ENCODE measurements at regions not wholly inside any gene's neighbourhood (a gene's known extent, or its start where the extent isn't known, plus 50 kb on each side); places are given as distances from the start of the nearest gene placed in this dataset.

GRCh38 chr3:102533784-102534183 is 99.0 kb downstream of the ZPLD1 start:
- ATAC-seq, result no peak
- TF ChIP-seq BACH2 (CRISPR knock-in tag; IDR thresholded peaks at IDR 0.05; ENCODE audit: borderline replicate concordance) (no peak), ZNF565 (CRISPR knock-in tag; conservative IDR thresholded peaks at IDR 0.05; ENCODE audit: low read depth) (no peak), CREB5 (CRISPR knock-in tag; IDR thresholded peaks at IDR 0.05; ENCODE audit: low read depth) (no peak), ISL1 (CRISPR knock-in tag; IDR thresholded peaks at IDR 0.05) (no peak), CSRNP3 (CRISPR knock-in tag; IDR thresholded peaks at IDR 0.05) (no peak), TCF4 (CRISPR knock-in tag; IDR thresholded peaks at IDR 0.05; ENCODE audit: borderline replicate concordance) (no peak), RARB (CRISPR knock-in tag; IDR thresholded peaks at IDR 0.05) (no peak), ARNTL (CRISPR knock-in tag; IDR thresholded peaks at IDR 0.05; ENCODE audit: borderline replicate concordance, low read depth) (no peak), ZC3H10 (CRISPR knock-in tag; IDR thresholded peaks at IDR 0.05) (no peak), PATZ1 (CRISPR knock-in tag; IDR thresholded peaks at IDR 0.05; ENCODE audit: borderline replicate concordance) (no peak), ESRRG (CRISPR knock-in tag; IDR thresholded peaks at IDR 0.05) (no peak)

GRCh38 chr3:102536456-102536855 is 101.6 kb downstream of the ZPLD1 start:
- TF ChIP-seq ISL1 (CRISPR knock-in tag; IDR thresholded peaks at IDR 0.05) (no peak), PPARA (CRISPR knock-in tag; IDR thresholded peaks at IDR 0.05; ENCODE audit: borderline replicate concordance) (no peak), RARB (CRISPR knock-in tag; IDR thresholded peaks at IDR 0.05) (no peak), POU6F1 (CRISPR knock-in tag; IDR thresholded peaks at IDR 0.05; ENCODE audit: borderline replicate concordance, low read depth) (no peak), ZNF565 (CRISPR knock-in tag; conservative IDR thresholded peaks at IDR 0.05; ENCODE audit: low read depth) (no peak), ARNTL (CRISPR knock-in tag; IDR thresholded peaks at IDR 0.05; ENCODE audit: borderline replicate concordance, low read depth) (no peak), PATZ1 (CRISPR knock-in tag; IDR thresholded peaks at IDR 0.05; ENCODE audit: borderline replicate concordance) (no peak), CSDC2 (CRISPR knock-in tag; IDR thresholded peaks at IDR 0.05) (no peak), OSR1 (CRISPR knock-in tag; IDR thresholded peaks at IDR 0.05) (no peak), CSRNP3 (CRISPR knock-in tag; IDR thresholded peaks at IDR 0.05) (no peak), ZFP30 (CRISPR knock-in tag; IDR thresholded peaks at IDR 0.05) (no peak), CREB5 (CRISPR knock-in tag; IDR thresholded peaks at IDR 0.05; ENCODE audit: low read depth) (no peak), SNAI2 (CRISPR knock-in tag; IDR thresholded peaks at IDR 0.05) (no peak), ESRRG (CRISPR knock-in tag; IDR thresholded peaks at IDR 0.05) (no peak), GLIS3 (CRISPR knock-in tag; IDR thresholded peaks at IDR 0.05) (no peak), BACH2 (CRISPR knock-in tag; IDR thresholded peaks at IDR 0.05; ENCODE audit: borderline replicate concordance) (no peak), ZFP3 (CRISPR knock-in tag; IDR thresholded peaks at IDR 0.05) (no peak), ZC3H10 (CRISPR knock-in tag; IDR thresholded peaks at IDR 0.05) (no peak)
- TF ChIP-seq, protein P1, sequence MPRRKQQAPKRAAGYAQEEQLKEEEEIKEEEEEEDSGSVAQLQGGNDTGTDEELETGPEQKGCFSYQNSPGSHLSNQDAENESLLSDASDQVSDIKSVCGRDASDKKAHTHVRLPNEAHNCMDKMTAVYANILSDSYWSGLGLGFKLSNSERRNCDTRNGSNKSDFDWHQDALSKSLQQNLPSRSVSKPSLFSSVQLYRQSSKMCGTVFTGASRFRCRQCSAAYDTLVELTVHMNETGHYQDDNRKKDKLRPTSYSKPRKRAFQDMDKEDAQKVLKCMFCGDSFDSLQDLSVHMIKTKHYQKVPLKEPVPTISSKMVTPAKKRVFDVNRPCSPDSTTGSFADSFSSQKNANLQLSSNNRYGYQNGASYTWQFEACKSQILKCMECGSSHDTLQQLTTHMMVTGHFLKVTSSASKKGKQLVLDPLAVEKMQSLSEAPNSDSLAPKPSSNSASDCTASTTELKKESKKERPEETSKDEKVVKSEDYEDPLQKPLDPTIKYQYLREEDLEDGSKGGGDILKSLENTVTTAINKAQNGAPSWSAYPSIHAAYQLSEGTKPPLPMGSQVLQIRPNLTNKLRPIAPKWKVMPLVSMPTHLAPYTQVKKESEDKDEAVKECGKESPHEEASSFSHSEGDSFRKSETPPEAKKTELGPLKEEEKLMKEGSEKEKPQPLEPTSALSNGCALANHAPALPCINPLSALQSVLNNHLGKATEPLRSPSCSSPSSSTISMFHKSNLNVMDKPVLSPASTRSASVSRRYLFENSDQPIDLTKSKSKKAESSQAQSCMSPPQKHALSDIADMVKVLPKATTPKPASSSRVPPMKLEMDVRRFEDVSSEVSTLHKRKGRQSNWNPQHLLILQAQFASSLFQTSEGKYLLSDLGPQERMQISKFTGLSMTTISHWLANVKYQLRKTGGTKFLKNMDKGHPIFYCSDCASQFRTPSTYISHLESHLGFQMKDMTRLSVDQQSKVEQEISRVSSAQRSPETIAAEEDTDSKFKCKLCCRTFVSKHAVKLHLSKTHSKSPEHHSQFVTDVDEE (CRISPR knock-in tag; IDR thresholded peaks at IDR 0.05), result no peak
- ATAC-seq, result peak; percentile 89
